HG03280 (cell line): ENCODE measurements at regions not wholly inside any gene's neighbourhood (a gene's known extent, or its start where the extent isn't known, plus 50 kb on each side); places are given as distances from the start of the nearest gene placed in this dataset.

Experiments used
- ATAC-seq: cut with Tn5 transposase; IDR thresholded peaks from one replicate; pipeline ENCODE4 v1.9.1; 2021; ENCODE audit warnings: mild to moderate bottlenecking, moderate library complexity; ENCODE audit not compliant: unreplicated experiment

DNA sequence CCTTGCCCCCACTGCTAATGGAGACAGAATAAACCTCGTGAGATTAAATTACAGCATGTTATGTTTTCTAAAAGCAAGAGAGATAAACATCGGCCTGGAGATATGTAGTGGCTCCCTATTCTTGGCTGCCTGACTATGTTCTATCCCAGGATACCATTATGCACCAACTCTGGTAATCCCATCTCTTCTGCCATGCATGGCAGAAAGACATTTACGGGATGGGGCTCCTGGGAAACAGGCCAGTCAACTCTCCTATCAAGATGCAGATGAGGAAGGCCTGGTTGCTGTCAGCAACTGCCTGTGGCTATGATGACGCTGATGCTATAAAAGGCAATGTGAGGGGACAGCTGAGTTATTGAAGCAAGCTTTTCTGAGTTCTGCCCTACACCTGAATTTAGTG is 166.2 kb upstream of the VCX3A start:
- ATAC-seq, result no peak

GRCh38 chrX:6695717-6696116 is 160.8 kb upstream of the VCX3A start:
- ATAC-seq, result no peak

DNA sequence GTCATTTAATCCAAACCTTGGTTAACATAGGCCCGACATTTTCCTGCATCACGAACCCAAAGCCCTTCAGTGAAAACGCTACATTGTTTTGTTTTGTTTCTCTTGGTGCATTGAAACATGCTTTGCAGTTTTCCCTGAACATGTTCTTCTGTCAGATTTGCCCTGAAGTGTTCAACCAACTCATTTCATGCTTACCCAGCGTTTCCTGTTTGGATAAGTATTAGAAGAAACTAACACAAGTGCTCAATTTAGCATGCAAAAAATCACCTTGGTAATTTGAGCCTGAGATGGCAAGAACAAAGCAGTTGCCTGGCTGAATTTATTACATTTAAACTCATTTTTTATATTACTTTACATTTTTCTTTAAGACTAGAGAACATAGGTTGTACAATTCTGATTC is 160.1 kb upstream of the VCX3A start:
- ATAC-seq, result no peak

DNA sequence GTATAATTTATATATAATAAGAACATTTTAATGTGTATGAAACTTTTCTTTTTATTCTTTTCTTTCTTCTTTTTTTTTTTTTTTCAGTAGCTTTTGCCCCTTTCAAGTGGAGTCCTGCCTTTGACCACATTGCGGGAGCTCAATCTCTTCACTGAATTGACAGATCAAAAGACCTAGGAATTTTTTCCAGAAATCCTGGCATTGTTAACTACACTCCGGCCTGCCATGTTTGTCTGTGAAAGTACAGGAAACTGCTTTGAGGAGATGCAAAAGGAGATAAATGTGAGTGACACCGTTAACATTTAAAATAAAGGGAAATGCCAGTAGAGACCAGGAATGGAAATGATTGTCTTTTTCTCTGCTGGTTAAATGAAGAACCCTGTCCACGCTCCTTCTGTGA is 159.3 kb upstream of the VCX3A start:
- no peak for ATAC-seq

DNA sequence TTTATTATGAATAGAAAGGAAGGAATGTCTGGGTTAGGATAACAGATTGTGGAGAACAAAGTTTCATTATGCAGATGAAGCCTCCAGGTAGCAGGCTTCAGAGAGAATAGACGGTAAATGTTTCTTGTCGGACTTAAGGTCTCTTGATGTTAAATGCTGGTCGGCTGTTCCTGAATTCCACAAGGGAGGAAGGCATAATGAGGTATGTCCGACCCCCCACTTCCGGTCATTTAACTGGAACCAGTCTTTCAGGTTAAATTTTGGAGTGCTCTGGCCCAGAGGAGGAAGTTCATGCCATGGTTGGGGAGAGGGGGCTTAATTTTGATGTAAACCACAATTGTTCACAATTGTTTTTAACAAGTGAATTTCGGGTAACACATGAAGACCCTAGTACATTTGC is 158.1 kb upstream of the VCX3A start:
- no peak for ATAC-seq

GRCh38 chrX:6685489-6685888 is 150.6 kb upstream of the VCX3A start:
- no peak for ATAC-seq

GRCh38 chrX:6683353-6683752 is 148.4 kb upstream of the VCX3A start:
- no peak for ATAC-seq

DNA sequence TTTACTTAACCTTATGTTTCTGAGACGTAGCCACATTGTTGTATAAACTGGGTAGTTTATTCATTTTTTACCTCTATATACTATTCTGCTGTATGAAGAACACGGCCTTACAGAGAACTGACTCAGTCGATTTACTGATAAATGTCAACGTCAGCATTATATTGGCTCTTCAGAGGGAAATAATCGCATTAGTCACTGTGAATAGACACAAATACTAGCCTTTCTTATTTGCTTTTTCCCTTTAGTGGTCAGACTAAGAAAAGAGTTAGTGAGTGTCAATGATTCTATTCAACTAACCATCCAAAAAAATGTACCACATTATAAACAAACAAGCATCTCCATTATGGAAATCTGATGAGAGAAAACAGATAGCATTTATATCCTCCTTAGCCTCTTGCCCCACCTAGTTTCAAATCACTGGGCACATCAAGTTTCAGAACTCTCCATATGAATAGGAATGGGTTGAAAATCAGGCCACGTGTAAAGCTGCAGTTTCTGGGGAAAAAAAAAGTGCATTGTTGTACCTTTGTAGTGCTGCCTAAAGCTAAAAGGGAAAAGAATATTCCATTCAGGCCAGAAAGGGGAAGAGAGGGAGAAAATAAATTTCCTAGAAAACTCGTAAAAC is 146.7 kb upstream of the VCX3A start:
- no peak for ATAC-seq

- ATAC-seq, result no peak
Measured at GRCh38 chrX:6679988-6680387, 145.1 kb upstream of the VCX3A start.

- no peak for ATAC-seq
Measured at GRCh38 chrX:6679550-6679949, 144.6 kb upstream of the VCX3A start.

DNA sequence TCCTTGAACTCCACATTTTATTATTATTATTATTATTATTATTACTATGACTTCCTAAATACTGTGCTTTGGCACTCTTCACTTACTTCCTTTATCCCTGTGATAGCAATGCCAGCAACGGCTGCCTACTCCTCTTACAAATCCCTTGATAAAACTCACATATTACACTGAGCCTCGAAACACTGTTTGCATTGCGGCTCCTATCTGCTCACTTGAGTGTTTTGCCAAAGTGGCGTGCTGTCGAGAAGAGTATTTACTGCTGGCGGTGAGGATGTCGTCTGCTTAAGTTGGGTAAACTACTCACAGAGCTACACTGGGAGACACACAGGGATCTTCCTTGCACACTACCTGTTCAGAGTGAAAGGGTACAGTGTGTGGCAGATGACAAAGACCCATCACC is 143.4 kb upstream of the VCX3A start:
- ATAC-seq, result no peak

DNA sequence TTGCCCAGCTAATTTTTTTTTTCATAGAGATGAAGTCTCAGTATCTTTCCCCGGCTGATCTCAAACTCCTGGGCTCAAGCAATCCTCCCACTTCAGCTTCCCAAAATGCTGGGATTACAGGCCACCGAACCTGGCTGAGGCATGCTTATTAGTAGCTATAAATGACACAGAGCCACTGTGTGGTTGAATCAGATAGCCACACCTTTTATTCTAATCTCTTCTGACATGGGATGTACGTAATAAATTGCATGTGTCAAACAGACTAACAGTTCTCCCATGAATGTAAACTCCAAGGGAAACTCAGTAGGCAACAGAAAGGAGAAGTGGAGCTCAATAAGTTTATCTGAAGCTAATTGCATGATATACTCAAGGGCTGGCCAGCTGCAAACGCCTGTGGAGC is 139.8 kb upstream of the VCX3A start:
- no peak for ATAC-seq

DNA sequence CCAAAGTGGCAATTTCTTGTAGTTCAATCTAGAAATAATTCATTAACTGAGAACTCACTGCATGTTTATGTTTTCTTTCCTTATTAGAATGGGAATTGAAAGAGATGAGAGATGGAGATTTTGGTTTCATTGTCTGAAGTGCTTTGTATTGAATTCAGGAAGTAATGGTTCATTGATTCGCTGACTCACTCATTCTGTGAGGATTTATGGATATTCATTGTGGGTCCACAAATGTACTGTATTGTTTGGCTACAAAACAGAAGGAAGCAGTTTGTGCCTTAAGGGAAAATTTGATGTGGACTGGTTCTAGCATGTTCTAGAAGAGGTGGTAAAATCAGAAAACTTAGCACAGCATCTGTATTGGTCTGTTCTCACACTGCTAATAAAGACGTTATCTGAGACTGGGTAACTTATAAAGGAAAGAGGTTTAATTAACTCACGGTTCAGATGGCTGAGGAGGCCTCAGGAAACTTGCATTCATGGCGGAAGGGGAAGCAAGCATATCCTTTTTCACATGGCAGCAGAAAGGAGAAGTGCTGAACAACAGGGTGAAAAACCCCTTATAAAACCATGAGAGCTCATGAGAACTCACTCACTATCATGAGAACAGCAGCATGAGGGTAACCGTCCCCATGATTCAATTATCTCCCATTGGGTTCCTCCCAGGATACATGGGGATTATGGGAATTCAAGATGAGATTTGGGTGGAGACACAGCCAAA is 132.3 kb upstream of the VCX3A start:
- no peak for ATAC-seq

DNA sequence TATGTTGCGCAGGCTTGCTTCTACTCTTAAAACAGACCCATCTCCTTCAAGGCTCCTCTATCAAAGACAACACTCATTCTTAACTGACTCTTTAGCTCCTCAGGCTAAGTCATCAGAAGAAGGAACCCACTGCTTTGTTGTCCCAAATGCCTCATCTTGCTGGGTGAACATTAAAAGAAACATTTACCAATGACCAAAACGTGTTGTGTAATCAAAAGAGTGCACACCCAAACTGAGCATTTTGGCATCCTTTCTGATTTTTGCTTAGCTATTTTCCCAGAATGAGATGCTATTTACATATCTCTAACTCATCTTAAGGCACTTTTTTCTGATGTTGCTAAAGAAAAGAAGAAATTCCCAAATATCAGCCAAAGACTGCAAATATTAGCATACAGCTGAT is 131.7 kb upstream of the VCX3A start:
- no peak for ATAC-seq

DNA sequence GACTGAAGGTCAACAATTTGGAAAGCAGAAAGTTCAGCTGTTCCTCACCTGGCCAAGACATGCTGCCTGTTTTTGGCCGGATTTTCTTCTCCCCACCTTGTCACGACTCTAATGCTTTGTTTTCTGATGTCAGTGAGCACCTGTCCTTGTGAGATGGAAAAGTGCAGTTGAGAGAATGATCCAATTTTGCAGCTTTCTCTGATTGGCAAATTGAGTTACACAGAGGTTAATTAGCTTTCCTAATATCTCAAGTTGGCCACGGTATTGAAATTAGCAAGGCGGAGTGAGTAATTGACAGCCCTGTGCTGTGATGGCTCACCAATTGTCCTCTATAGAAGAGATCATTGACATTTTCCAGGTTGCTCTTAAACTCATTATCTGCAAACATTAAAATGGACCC is 126.8 kb upstream of the VCX3A start:
- no peak for ATAC-seq

DNA sequence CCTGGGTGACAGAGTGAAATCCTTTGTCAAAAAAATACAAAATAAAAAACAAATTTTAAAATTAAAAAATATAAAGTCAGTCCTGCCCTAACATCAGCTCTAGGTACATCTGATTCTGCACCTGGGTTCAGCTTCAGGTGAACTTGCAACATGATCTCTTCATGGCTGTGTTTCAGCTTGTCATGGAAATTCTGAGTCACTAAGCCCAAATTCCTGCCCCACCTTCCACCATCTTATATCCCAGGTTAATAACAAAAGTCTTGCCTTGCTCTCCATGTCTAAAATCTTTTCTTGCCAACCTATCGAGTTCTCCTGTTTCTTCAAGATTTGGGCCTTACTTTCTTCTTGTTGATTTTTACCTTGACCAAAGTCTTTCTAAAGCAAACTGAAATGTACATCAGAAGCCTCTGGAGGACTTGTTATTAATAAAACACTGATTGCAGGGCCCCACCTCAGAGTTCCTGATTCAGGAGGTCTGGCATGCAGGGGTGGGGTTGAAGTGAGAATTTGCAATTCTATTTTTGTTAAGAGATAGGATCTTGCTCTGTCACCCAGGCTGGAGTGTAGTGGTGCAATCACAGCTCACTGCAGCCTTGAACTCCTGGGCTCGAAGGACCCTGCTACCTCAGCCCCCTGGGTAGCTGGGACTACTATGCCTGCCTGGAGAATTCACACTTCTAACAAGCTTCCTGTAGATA is 125.8 kb upstream of the VCX3A start:
- ATAC-seq, result no peak

DNA sequence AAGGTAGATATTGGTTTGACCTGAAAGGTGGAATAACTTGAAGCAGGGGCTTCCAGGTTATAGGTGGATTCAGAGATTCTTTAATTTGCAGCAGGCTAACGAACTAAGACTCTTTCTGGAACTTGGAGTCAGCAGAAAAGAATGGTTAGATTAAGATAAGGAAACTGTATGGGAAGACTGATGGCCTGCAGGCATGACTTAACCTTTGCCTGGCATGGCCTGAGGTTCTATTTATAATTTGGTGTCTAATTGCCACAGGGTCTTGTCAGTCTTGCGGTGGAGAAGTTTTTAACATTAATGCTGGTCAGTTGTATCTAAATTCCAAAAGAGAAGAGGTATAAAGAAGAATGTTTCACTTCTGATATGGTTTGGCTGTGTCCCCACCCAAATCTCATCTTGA is 110.3 kb upstream of the VCX3A start:
- no peak for ATAC-seq

DNA sequence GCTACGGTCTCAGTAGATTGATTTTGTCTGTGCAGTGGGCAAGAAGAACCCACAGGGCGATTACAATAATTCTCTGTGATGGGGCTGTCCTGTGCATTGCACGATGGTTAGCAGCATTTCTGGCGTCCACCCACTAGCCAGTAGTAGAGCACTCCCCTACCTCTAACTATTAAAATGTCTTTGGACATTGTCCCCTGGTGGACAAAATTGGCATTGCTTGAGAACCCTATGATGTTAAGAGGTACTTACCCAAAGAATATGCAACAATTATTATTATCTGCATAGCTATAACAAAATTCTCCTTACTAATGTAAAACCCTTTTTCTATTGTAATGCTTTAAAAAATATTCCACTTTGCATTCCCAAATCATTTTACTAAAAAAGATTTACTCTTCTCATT is 109.5 kb upstream of the VCX3A start:
- no peak for ATAC-seq

DNA sequence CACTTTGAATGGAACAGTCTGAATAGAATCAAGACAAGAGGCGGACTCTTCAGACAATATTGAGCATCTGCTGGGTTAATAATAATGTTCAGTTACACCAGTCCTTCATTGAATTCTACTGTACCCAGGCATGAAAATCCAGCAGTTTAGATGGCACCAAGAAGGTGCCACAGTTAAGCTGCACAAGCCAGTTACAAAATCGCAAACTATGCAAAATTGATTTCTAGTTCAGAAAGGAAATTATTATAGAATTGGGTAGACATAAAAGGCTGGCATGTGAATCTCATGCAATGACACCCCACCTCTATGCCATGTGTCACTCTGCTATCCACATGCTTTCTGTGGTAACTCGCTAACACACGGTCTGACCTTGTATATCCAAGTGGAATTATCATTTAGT is 105.8 kb upstream of the VCX3A start:
- ATAC-seq, result no peak

- no peak for ATAC-seq
Measured at GRCh38 chrX:6614506-6614905, 79.6 kb upstream of the VCX3A start.

DNA sequence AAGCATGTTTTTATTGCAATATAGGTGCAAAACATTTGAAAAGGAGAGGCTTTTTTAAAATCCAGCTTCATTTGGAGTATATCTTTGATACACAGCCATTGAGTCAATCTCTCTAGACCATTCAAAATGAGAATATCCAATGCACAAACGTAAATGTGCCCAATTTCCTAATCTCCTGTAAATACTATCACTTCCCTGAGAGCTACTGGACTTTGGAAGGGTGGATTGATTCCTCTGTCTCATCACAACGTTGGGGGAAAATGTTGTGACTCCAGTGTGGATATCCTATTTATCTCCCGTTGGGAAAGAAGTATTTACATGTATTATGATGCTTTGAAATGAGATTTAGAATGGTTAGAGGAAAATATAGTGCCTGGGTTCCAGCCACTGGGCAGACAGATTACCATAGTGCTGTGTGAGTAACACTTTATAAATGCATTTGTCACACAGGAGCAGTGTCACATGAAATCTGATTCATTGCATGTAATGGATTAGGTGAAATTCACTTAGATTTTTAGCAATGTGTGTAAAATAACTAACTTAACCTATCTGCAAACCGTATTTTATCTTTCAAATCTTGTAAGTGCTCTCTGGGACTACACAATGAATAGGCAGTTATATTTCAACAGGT is 64.4 kb upstream of the VCX3A start:
- ATAC-seq, result no peak
